Small intestine (tissue), 7 donors: ENCODE measurements at regions not wholly inside any gene's neighbourhood (a gene's known extent, or its start where the extent isn't known, plus 50 kb on each side); places are given as distances from the start of the nearest gene placed in this dataset.

Source experiments
- DNase-seq, 2 donors: peaks; one replicate each; pipeline versions ENCODE4 v3.0.0 to v3.0.0-alpha.2; 2013
- FAIRE-seq: peaks from 2 replicates; lab custom pipeline; 2012; peaks lifted over from hg19 to GRCh38; lab: Jason Lieb, UNC
- H3K27ac ChIP-seq, 3 donors: one replicate each; pipeline ENCODE4 v1.5.1; 2013; ENCODE audit warnings: low read length in 2 of 3, mild to moderate bottlenecking in 2 of 3, control low read depth in 1 of 3, inconsistent platforms in 1 of 3, low read depth in 1 of 3, moderate library complexity in 1 of 3
- H3K27me3 ChIP-seq, 3 donors: one replicate each; pipeline ENCODE4 v1.6.1; 2013; ENCODE audit warnings: low read length in 3 of 3, inconsistent platforms in 1 of 3; ENCODE audit not compliant: control insufficient read depth in 3 of 3, insufficient read depth in 3 of 3
- H3K36me3 ChIP-seq, 3 donors: one replicate each; pipeline ENCODE4 v1.6.1; 2013; ENCODE audit warnings: low read length in 3 of 3, inconsistent platforms in 1 of 3, low read depth in 1 of 3, mild to moderate bottlenecking in 1 of 3, moderate library complexity in 1 of 3; ENCODE audit not compliant: control insufficient read depth in 3 of 3, insufficient read depth in 2 of 3
- H3K4me1 ChIP-seq, 3 donors: one replicate each; pipeline ENCODE4 v1.6.1; 2013; ENCODE audit warnings: low read length in 2 of 3, inconsistent platforms in 1 of 3, low read depth in 1 of 3, mild to moderate bottlenecking in 1 of 3, moderate library complexity in 1 of 3; ENCODE audit not compliant: control insufficient read depth in 3 of 3, insufficient read depth in 2 of 3
- H3K4me3 ChIP-seq, 3 donors: one replicate each; pipeline ENCODE4 v1.5.1; 2013; ENCODE audit warnings: low read length in 3 of 3, control low read depth in 1 of 3, inconsistent platforms in 1 of 3, low read depth in 1 of 3, mild to moderate bottlenecking in 1 of 3, moderate library complexity in 1 of 3
- H3K9me3 ChIP-seq, 2 donors: one replicate each; pipeline ENCODE4 v1.6.1; 2013; ENCODE audit warnings: low read depth in 1 of 2, low read length in 1 of 2; ENCODE audit not compliant: control insufficient read depth in 2 of 2, insufficient read depth in 1 of 2
- WGBS, 3 donors: extraction: QIAGEN DNeasy Blood & Tissue Kit; methylation state at CpG; one replicate each; pipeline ENCODE4 v1.1.7; 2013; 5-methylcytosine and 5-hydroxymethylcytosine counted together
- donor health status: healthy with polysubstance abuse.
- donor health status: control.
- donor health status: control.
- donor health status: Bipolar disorder and iron deficiency.
- donor health status: healthy.

DNA sequence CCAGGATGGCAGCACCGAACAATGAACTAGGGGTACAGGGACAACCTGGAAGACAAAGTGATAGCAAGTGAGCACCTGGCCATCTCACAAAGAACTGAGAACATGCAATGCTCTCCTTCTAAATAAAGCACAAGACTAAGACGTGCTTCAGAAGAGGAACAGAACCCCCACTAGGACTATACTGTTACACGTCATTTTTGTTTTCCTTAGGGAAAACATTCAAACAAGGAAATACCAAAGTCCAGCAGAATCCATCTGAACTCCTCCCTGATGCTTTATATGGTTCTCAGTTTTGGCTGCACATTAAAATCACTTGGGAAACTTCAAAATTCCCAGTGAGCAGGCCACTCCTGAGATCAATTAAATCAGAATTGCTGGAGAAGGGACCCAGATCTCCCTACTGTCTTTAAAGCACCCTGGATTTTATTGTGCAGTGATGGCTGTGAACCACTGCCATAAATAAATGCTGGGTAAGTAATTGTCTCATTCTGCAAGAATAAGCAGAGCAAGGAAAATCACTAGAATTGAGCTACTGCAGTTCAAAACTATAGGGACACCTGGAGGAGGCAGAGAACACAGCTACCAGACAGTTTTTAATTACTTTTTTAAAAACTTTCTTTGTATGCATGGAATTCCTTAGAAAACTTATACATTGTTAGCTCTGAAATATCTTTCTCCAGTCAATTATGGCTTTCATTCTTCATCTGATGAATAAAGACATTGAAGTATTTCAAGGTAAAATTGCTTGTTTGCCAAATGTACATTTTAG lies 866.5 kb upstream of the GHITM start:
- Histone ChIP-seq H3K36me3 (no peaks in the 10 kb centered on the region), H3K27me3 (no peaks in the 10 kb centered on the region), H3K9me3 (no peaks in the 10 kb centered on the region), H3K4me1 (no peaks in the 10 kb centered on the region), H3K4me3 (no peak overlapping the region), H3K27ac (no peak overlapping the region)
- DNase-seq = no peak
- FAIRE-seq = no peak
- 56 to 62% (median 59%) methylated on average over 3 of the region's 3 CpGs for WGBS, 3 donors

DNA sequence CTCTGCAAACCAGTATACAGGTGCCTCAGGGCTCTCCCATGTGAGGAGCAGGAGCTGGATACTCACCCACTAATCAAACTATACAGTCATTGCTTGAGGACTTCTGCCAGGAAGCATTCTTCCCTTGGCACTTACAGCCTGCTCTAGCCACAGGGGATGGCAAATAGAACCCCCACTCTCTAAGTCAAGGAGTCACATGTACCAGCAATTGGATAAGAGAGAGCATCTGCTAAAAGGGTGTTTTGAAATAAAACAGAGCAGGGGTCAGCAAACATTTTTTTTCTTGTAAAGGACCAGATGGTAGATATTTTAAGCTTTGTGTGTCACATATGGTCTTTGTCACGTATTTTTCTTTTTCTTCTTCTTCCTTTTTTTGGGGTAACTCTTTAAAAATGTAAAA lies 865.2 kb upstream of the GHITM start:
- H3K27me3 ChIP-seq = no peaks in the 10 kb centered on the region
- H3K36me3 ChIP-seq = no peaks in the 10 kb centered on the region
- no peak for FAIRE-seq
- H3K27ac ChIP-seq = no peak overlapping the region
- no peaks in the 10 kb centered on the region for H3K9me3 ChIP-seq
- no peaks in the 10 kb centered on the region for H3K4me1 ChIP-seq
- no peak for DNase-seq
- 12 to 40% (median 23%) methylated on average over 1 of the region's 1 CpG for WGBS, 3 donors
- H3K4me3 ChIP-seq = no peak overlapping the region

- DNase-seq = no peak
- WGBS, 3 donors = 41 to 52% (median 43%) methylated on average over 2 of the region's 2 CpGs
- no peaks in the 10 kb centered on the region for H3K4me1 ChIP-seq
These were observed 862.3 kb upstream of the GHITM start for GRCh38 chr10:83276971-83277370.

GRCh38 chr10:83283151-83283550 lies 856.2 kb upstream of the GHITM start:
- no peaks in the 10 kb centered on the region for H3K4me1 ChIP-seq
- no peaks in the 10 kb centered on the region for H3K9me3 ChIP-seq
- no peak overlapping the region for H3K4me3 ChIP-seq
- no peak overlapping the region for H3K27ac ChIP-seq
- FAIRE-seq (no peak), DNase-seq (no peak)
- no peaks in the 10 kb centered on the region for H3K27me3 ChIP-seq
- H3K36me3 ChIP-seq = no peaks in the 10 kb centered on the region

More at GRCh38 chr10:83276971-83277370, 862.3 kb upstream of the GHITM start:
- Histone ChIP-seq H3K27me3 (no peaks in the 10 kb centered on the region), H3K36me3 (no peaks in the 10 kb centered on the region), H3K4me3 (no peak overlapping the region), H3K9me3 (no peaks in the 10 kb centered on the region), H3K27ac (no peak overlapping the region)
- no peak for FAIRE-seq

DNA sequence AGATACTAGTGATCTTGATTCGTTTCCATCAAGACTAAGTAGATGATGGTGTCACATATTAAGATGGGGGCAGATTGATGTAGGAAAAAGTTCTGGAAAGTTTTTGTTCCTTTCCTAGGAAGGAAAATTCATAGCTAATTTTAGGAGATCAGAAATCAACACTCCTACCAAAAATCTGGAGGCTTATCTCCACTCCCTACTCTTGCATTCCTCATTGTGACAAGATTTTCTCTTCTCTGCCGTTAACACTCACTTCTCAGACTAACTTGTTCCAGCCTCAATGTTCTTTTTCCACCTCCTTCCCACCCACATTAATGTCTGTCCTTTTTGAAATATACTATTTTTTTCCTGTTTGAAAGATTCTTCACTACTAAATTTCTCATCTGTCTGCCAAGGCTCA lies 851.9 kb upstream of the GHITM start:
- Histone ChIP-seq H3K36me3 (no peaks in the 10 kb centered on the region), H3K4me3 (no peak overlapping the region), H3K27me3 (no peaks in the 10 kb centered on the region), H3K4me1 (no peaks in the 10 kb centered on the region), H3K9me3 (no peaks in the 10 kb centered on the region), H3K27ac (no peak overlapping the region)
- 69 to 79% (median 74%) methylated on average over 2 of the region's 2 CpGs for WGBS, 3 donors
- FAIRE-seq = no peak
- no peak for DNase-seq

GRCh38 chr10:83289373-83289772 lies 849.9 kb upstream of the GHITM start:
- WGBS, 3 donors = 31 to 40% (median 31%) methylated on average over 2 of the region's 2 CpGs
- no peak for FAIRE-seq
- H3K27me3 ChIP-seq = no peaks in the 10 kb centered on the region
- no peak overlapping the region for H3K4me3 ChIP-seq
- no peak overlapping the region for H3K27ac ChIP-seq
- H3K4me1 ChIP-seq = no peaks in the 10 kb centered on the region
- no peaks in the 10 kb centered on the region for H3K9me3 ChIP-seq
- H3K36me3 ChIP-seq = no peaks in the 10 kb centered on the region
- DNase-seq = no peak

DNA sequence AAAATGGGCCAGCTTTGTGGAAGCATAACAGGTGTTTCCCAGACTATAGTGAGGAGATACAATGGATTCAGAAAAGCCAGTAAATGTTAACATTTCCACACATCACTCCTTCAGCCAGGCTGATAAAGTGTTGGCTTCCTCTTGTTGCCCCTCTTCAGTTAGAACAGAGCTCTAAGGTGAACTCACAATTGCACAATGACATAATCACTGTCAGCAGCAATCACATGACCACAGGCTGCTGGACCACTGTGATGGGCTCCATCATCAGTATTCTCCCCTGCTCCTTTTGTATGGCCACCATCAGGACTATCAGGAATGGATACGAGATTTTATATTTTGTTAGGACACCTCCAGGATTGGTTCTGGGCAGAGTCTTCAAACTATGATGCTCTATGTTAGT lies 849.4 kb upstream of the GHITM start:
- DNase-seq (no peak), FAIRE-seq (no peak)
- no peaks in the 10 kb centered on the region for H3K9me3 ChIP-seq
- WGBS, 3 donors = 61 to 85% (median 73%) methylated on average over 1 of the region's 1 CpG
- no peaks in the 10 kb centered on the region for H3K27me3 ChIP-seq
- H3K36me3 ChIP-seq = no peaks in the 10 kb centered on the region
- no peaks in the 10 kb centered on the region for H3K4me1 ChIP-seq
- no peak overlapping the region for H3K27ac ChIP-seq
- H3K4me3 ChIP-seq = no peak overlapping the region

DNA sequence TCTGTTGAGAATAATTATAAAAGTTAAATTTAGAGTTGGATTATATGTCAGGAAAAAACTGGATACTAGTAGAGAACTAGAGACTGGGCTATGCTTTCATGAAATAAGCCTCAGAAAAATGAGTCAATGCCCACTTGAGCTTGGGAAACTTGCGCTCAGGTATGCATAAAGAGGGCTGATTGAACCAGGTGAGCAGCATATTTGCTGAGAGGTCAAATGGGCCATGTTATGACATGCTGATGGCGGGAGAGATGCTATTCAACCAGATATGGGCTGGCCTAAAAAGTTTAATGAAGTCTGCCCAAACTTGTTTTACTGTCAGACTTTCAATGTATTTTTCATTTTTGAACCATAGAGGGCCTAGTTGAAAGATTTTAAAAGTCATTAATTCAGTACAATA lies 837.6 kb upstream of the GHITM start:
- Histone ChIP-seq H3K9me3 (no peaks in the 10 kb centered on the region), H3K27me3 (no peaks in the 10 kb centered on the region), H3K4me3 (no peak overlapping the region), H3K36me3 (no peaks in the 10 kb centered on the region), H3K27ac (no peak overlapping the region), H3K4me1 (no peaks in the 10 kb centered on the region)
- 69 to 86% (median 79%) methylated on average over 2 of the region's 2 CpGs for WGBS, 3 donors
- FAIRE-seq (no peak), DNase-seq (no peak)

- WGBS, 3 donors = 84 to 96% (median 94%) methylated on average over 1 of the region's 1 CpG
- no peaks in the 10 kb centered on the region for H3K9me3 ChIP-seq
- no peaks in the 10 kb centered on the region for H3K4me1 ChIP-seq
- H3K27ac ChIP-seq = no peak overlapping the region
- no peaks in the 10 kb centered on the region for H3K27me3 ChIP-seq
- no peak overlapping the region for H3K4me3 ChIP-seq
- DNase-seq (no peak), FAIRE-seq (no peak)
- no peaks in the 10 kb centered on the region for H3K36me3 ChIP-seq
These were observed 836.7 kb upstream of the GHITM start for GRCh38 chr10:83302623-83303022.
